ENCODE measurements at regions not wholly inside any gene's neighbourhood (a gene's known extent, or its start where the extent isn't known, plus 50 kb on each side); places are given as distances from the start of the nearest gene placed in this dataset.

DNA sequence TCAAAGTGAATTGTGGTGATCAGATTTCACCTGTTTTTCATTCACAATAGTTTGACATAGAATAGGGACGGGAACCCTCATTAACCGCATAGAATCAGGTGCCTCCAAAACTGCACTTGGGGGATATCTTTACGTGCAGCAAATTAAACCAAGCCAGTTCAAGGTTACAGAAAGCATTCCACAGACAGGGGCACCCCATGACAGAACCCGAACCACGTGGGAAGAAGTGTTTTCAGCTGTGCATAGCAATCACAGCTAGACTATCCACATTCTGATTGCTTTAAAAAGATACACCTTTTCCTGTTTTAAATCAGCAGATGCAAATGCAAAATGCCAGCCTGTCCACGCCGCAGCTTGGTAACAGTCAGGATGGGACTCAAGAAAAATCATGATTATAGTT lies 205.8 kb downstream of the ANAPC1 start:
- no peak for DNase-seq

DNA sequence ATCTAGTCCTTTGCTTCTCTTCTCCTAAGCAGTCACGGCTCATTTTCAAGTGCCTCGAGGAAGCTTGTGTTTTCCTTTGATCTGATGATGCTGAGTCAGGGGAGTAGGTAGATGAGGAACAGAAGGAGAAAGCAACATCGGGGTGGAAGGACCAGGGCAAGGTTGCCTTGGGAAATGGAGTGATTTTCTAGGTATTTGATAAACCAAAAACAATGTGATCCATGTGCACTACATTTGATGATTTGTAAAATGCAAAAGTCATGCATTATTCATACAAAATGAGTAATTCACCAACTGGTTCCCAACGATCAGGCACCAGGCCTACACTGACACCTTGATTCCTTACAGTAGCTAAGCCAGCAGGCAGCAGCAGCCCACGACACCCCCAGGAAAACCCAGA lies 205.3 kb downstream of the ANAPC1 start:
- no peak for DNase-seq

DNA sequence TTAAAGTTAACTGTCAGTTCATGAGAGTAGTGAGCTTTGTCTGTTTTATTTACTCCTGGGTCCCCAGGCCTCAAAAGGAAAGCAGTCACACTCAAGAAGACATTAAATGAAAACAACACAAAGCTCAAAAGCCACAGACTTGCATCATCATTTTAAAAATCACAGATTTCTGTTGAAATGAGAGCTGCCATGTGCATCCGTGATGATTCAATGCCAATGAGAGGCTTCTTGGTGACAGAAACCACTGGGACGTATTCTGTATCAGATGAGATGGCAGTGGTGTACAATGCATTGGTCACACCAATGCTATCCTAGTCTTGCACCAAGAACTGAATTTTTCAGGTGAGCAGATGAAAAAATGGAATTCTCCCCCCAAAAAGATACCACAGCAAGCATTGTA lies 204.8 kb downstream of the ANAPC1 start:
- DNase-seq, result no peak

DNA sequence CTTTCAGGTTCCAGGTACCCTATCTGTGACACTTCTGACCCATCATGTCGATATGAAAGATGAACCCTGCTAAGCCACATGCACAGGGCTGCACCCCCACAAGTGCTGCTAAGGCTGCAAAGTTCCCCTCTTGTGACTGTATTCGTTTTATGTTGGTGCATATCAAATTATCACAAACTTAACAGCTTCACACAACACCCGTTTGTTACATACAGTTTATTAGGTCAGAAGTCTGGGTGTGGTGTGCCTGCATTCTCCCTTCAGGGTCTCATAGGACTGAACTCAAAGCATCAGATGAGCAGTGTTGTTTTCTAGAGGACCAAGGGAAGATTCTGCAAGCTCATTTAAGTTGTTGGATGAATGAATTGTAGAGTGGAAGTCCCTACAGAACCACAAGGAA lies 199.4 kb downstream of the ANAPC1 start:
- no peak for DNase-seq

DNA sequence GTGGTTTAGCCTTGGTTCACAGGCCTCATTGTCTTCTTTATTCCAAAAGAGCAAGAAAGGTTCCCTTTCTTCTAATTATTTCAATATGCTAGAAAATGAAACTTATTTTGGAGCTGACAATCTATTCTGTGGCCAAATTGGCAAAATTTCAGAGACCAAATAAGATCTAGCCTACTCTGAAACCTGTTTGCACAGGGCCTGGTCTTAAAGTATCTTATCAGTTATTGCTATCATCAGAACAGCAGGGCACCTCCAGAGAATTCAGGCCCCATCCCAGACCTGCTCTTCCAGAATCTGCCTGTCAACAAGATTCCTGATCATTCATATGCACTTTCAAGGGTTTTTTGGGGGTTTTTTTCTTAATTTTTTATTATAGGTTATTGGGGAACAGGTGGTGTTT lies 198.7 kb downstream of the ANAPC1 start:
- no peak for DNase-seq

DNA sequence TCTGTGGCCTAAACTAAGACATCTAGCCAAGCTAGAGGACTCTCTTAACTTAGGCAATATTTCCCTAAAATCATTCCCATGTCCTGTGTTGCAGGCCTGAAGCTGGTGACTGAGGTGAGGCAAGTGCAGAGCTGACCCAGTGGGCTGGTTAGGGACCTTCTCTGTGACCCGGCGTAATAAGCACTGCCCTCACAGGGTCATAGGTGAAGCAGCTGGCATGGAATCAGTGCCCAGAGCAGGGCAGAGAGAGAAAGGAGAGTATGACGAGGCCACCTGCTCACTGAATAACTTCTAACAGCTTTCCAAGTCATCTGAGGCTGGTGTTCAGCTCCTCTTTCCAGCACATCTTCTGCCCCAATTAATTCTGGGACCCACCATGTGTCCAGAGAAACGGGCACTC lies 197.0 kb downstream of the ANAPC1 start:
- DNase-seq, result no peak

DNA sequence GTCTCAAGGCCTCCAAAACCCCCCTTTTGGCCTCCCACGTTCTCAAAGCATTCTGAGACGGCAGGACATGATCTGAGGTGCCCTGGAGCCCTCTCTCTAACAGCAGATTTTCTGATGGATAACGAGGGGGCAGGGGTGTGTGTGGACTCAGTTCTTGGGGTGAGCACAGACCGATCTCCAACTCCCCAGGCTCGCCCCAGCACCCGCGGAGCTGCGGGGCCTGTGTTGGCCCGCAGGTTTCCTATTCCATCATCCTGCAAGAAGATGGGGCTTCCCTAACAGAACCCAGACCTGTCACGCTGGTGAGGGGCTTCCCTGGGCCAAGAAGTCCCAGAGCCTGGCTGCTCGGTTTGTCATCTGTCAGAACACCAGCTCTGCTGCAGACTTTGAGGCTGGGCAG lies 196.1 kb downstream of the ANAPC1 start:
- no peak for DNase-seq

DNA sequence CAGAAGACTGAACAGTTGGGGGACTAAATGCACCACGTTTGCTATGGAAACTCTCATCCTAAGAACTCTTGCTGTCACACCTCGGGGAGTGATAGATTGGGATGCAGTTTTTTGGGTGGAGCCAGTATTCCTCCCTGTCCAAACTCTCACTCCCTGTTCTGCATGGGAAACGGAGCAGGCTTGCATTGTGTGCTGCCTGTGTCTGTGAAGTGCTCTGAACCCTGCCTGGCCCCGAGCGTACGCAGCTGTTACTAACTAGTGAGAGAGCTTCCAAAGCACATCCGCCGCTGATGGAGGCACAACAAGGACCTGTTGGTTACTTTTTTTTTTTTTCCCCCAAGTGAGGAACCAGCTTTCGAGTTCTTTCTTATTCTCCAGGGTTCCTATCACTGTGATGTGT lies 195.5 kb downstream of the ANAPC1 start:
- no peak for DNase-seq

DNA sequence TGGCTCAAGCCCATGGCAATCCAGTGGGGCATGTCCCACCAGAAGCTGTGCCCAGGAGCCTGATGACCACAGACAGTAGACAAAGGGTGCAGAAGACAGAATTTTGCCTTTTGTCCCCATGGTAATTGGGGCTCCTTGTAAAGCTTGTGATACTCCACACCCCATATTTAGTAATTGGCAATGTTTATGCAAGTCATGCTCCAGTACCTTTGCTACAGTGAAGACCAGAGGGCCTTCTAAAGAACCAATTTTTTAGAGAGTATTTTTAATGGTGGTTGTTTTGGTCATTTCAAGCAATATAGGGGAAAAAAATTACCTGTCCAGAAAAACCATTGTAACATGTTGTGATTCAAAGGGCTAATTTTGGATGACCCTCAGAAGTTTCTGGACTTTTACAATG lies 194.8 kb downstream of the ANAPC1 start:
- DNase-seq, result no peak

DNA sequence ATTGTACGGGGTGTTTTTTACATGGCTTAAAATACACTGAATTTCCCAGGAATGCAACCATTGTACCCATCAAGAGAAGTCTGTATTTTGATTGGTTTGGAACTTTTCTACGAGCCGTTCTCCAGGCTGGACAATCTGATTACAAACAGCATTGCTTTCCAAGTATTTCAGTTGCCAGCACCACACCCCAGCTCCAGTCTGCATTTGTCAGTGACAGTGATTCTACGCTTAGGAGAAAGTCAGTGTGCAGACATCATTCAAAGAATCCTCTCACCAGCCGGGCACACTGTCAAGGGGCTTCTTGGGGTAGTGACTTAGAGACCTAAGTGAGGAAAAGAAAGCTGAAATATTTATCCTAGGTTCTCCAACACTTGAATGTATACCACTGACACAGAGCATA lies 194.1 kb downstream of the ANAPC1 start:
- DNase-seq, result no peak

DNA sequence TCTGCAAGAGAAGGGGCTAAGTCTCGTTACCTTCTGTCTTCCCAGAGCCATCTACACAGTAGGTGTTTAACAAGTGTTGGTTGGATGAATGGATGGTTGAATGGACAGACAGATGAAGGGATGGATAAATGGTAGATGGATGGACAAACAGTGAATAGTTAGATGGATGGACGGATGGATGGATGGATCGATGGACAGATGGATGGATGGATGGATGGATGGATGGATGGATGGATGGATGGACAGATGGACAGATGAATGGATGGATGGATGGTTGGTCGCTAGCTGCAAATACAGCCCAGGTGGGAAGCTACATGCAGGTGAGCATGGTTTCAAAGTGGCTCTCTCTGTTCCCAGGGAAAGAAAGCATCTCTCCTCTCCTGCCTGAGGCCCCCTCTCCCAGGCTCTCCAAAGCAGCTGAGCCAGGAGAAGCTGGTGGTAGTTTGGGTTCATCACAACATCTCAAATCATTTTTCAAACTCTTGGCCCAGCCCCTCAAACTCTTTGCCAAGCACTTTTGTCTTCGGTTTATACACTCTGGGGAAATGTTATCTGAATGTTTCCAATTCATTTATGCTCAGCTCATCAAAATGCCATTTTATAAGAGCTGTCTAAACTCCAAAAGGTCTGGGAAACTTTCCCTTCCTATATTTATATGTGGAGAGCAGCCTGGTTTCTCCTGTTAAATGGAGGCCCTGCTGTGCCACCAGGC lies 192.7 kb downstream of the ANAPC1 start:
- DNase-seq, result no peak

DNA sequence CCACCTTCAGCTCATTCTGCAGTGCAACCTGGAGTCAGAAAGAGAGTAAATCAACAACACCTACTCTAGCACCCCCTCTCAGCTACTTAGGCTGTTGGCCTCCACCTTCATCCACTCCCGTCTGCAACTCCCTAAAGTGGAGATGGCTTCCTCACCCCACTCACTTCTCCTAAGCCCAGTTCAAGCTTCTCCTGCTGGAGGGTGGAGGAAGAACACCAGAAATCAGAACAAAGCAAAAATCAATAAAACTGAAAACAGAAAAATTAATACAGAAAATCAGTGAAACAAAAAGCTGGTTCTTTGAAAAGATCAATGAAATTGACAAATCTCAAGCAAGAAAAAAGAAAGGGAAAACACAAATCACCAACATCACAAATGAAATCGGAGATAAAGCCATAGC lies 191.7 kb downstream of the ANAPC1 start:
- no peak for DNase-seq

DNA sequence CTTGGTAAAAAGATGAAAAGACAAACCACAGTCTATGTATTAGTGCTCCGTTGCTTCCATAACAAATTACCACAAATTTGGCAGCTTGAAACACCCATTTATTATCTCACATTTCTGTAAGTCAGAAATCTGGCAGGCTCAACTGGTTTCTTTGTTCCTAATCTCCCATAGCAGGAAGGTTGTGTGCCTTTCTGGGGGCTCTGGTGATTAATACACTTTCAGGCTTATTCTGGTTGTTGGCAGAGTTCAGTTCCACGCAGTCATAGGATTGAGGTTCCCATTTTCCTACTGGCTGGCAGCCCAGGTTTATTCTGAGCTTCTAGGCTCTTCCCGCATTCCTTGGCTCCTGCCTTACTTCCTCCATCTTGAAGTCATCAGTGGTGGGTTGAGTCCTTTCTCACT lies 189.3 kb downstream of the ANAPC1 start:
- no peak for DNase-seq

DNA sequence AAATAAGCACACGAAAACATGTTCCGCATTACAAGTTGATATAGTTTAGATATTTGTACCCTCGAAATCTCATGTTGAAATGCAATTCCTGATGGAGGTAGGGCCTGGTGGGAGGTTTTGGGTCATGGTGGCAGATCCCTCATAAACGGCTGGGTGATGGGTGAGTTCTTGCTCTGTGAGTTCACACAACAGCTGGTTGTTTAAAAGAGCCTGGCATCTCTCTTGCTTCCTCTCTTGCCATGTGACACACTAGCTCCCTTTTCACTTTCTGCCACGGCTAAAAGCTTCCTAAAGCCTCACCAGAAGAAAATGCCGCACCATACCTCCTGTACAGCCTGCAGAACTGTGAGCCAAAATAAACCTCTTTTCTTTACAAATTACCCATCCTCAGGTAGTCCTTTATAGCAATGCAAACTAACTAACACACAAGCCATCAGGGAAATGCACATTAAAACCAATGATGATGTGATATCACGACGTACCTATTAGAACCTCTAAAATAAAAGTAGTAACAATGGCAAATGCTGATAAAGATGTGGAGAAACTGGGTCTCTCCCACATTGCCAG lies 188.5 kb downstream of the ANAPC1 start:
- no peak for DNase-seq

DNA sequence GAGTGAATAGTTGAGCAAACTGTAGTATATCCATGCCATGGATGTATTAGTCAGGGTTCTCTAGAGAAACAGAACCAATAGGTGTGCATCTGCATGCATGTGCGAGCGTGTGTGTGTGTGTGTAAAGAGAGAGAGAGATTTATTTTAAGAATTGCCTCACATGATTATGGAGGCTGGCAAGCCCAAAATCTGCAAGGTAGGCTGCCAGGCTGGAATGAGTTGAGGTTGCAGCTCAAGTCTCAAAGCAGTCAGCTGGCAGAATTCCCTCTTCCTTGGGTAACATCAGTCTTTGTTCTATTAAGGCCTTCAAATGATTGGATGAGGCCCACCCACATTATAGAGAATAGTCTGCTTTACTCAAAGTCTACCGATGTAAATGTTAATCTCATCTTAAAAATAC lies 187.8 kb downstream of the ANAPC1 start:
- DNase-seq, result no peak

DNA sequence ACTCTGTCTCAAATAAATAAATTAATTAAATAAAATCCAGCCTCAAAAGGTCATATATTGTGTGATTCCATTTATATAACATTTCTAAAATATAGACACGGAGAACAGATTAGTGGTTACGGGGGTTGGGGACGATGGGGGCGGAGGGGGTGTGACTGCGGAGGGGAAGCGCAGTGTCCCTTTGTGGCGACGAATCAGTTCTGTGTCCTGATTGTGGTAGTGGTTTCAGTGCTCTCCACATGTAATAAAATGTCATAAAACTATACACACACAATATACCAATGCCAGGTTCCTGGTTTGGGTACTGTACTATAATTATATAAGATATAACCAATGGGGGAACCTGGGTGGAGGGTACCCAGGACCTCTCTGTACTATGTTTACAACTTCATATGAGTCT lies 186.4 kb downstream of the ANAPC1 start:
- no peak for DNase-seq

DNA sequence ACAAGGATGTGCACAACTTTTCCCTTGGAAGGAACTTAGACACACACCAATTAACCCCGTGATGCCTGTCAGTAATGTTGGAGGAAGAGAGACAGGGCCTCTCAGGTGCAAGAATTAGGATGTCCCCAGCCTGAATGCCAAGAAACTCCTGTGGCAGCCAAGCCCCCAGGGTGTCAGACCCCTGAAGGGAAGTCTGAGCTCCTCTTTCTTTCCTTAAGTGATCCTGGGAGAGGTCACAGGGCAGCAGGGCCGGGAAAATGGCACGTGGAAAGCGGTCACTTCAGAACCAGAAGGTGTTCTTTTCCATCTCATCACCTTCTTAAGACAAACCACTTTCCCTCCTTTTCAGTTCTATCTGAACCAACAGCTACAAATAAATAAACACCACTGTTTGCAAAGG lies 185.9 kb downstream of the ANAPC1 start:
- no peak for DNase-seq

DNA sequence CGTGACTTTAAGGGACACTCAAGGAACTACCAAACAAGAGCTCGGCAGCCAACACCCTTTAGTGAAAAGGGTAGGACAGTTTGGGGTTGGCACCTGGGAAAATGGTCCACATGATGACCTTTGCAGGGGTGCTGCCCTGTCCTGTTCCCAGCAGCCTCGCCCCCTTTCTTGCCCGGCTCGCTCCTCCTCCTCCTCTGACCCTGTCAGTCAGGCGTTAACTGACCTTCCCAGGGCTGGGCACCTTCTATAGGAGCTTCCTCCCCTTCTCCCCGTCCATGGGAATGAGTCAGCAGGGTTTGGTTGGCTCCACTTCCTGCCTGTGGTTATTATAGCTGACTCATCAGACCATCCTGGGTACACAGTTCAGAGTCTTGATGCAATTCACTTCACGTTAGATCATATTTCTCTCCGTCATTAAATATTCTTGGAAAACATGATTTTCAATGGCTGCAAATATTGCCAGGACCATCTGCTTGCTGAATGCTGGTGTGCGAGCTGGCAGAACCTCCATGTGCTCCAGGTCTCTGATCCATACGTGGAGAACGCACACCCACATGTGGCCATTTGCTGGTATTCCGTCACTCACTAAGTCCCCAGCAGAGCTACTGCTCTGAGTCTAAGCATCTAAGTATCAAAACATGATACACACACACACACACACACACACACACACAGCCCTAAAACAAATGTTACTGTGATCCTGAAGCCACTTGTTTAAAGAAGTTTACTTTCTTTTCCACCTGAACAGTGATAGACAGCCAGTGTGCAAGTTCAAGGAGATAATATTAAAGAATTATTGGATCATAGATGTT lies 185.0 kb downstream of the ANAPC1 start:
- DNase-seq, result peak in 1 of 2 experiments; percentile 10

DNA sequence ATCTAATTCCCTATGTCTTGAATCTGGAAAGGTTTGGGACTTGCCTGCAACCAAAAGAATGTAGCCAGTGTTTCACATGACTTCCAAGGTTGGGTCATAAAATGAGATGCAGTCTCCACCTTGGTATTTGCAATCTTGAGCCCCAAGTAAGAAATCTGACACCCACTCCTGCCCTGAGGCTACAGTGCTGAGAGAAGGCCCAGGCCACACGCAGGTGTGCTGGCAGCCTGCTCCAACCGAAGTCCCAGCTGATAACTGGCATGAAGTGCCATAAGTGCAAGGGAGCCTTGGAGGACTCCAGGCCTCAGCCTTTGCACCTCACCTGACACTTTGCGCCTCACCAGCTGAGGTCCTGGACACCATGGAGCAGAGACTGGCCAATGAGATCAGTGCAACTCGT lies 182.7 kb downstream of the ANAPC1 start:
- DNase-seq, result no peak

DNA sequence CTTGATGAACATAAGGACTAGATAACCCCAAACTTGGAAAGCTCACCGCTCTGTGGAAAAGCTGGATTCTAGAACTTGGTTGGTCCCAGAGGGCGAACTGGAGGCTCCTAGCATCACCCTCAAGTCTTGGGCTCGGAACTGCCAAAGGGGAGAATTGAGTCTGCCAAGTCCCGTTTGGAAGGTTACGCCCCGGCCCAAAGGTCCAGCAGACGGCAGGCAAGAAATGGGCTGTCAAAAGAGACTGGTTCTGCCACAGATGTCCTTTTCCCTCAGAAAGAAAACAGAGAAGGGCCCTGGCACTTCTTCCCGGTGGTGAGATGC lies 182.2 kb downstream of the ANAPC1 start:
- no peak for DNase-seq

DNA sequence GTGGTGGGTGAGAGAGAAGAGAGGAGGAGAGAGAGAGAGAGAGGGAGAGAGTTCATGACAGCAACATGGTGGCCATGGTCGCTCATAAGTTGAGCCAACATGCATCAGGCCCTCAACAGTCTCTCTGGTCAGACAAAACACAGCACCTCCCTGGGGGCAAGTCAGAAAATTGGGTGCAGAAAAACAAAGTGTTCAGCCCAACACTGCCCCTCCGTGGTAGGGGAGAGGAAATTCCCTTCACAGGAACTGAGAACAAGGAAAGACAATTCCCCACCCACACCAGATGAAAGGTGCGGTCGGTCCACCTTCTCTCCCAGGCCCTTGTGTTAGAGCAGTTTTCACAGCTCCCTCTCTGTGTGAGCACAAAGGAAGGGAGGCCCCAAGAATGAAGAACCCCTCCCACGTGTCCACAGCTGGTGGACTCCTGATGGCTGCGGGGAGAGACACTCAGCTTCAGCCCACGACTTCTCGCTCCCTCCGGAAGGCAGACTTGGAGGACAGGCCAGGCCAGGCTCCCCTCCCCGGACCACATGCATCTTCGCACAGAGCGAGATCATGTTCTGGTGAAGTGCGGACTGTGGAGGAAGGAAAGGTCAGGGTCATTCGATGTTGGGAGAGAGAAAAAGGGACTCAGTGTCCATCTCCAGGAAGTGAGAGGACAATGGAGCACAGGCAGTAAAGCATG lies 181.7 kb downstream of the ANAPC1 start:
- peak in 1 of 2 experiments; percentile 14 for DNase-seq

DNA sequence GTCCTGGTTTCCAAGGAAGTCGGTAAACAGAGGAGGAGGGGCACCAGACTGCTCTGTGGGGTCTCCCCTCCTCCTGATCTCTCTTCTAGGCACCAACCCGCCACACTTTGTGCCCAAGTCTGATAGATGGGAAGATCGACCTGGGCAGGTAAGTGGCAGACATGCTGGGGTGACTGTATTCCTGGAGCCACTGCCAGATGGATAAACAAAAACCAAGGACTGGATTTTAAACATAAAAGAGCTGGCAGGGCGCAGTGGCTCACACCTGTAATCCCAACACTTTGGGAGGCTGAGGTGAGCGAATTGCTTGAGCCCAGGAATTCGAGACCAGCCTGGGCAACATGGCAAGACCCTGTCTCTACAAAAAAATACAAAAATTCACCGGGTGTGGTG lies 181.2 kb downstream of the ANAPC1 start:
- DNase-seq, result no peak

DNA sequence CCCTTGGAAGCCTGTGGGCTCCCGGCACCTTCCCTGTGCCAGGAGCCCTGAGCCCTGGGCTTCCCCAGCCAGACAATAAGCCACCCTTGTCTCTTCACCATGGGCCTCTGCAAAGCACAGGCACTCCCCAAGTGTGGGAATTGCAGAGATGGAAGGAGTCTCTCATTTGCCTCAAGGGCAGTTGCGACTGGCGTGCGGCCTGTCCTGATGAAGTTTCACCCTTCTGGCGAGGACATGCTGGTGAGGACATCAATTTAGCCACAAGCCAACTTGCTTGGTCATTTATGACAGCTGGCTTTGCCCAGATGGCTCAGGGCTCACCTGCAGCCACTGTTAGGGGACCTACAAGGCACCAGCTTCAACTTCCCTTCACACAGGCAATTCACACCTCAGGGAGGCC lies 180.2 kb downstream of the ANAPC1 start:
- DNase-seq, result no peak

DNA sequence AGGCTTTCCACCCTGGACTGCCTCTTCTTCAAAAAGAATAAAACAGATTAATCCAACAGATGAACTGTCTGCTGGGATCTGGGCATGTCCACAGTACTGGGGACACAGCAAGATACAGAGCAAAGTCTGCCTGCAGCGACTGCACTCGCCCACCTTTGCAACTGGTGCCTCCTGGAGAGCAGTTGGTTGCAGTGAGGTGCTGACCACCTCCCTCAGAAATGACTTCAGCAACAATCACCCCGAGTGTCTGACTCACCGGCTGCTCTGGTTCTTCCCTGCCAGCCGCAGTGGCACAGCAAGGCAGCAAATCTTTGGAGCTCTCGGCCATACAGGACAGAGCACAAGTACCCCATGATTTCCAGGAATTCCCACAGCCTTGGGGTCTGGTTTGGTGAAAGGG lies 179.7 kb downstream of the ANAPC1 start:
- no peak for DNase-seq

All from NCI-H1930 (cell line).